H9 (cell line): ENCODE measurements at regions not wholly inside any gene's neighbourhood (a gene's known extent, or its start where the extent isn't known, plus 50 kb on each side); places are given as distances from the start of the nearest gene placed in this dataset.

Source experiments
- DNase-seq: peaks from one replicate; pipeline ENCODE4 v3.0.0-alpha.2; 2017
- H2AFZ ChIP-seq: one replicate; pipeline ENCODE4 v1.6.1; 2013; ENCODE audit warnings: mild to moderate bottlenecking, low read length, control low read depth, moderate library complexity
- H2AK5ac ChIP-seq: 2 replicates; pipeline ENCODE4 v1.6.1; 2013; ENCODE audit warnings: low read length, control low read depth, mixed read lengths; ENCODE audit not compliant: insufficient read length
- H2BK120ac ChIP-seq: one replicate; pipeline ENCODE4 v1.6.1; 2013; ENCODE audit warnings: low read depth, mild to moderate bottlenecking, low read length, control low read depth, inconsistent platforms; ENCODE audit not compliant: poor library complexity, severe bottlenecking
- H2BK12ac ChIP-seq: 2 replicates; pipeline ENCODE4 v1.6.1; 2013; ENCODE audit warnings: low read length, control low read depth, mixed read lengths, low read depth; ENCODE audit not compliant: insufficient read length
- H2BK15ac ChIP-seq: 2 replicates; pipeline ENCODE4 v1.6.1; 2013; ENCODE audit warnings: low read depth, low read length, control low read depth
- H2BK20ac ChIP-seq: one replicate; pipeline ENCODE4 v1.6.1; 2013; ENCODE audit warnings: low read depth, mild to moderate bottlenecking, low read length, control low read depth, inconsistent platforms; ENCODE audit not compliant: poor library complexity, severe bottlenecking
- H2BK5ac ChIP-seq: 2 replicates; pipeline ENCODE4 v1.6.1; 2013; ENCODE audit warnings: low read length, control low read depth, mixed read lengths; ENCODE audit not compliant: insufficient read length
- H3K14ac ChIP-seq: 2 replicates; pipeline ENCODE4 v1.6.1; 2013; ENCODE audit warnings: low read length, control low read depth; ENCODE audit not compliant: insufficient read depth
- H3K18ac ChIP-seq: 2 replicates; pipeline ENCODE4 v1.6.1; 2013; ENCODE audit warnings: low read depth, mild to moderate bottlenecking, mixed read lengths, low read length, control low read depth; ENCODE audit not compliant: insufficient read length
- H3K23ac ChIP-seq: 2 replicates; pipeline ENCODE4 v1.6.1; 2013; ENCODE audit warnings: low read length, control low read depth, mixed read lengths, low read depth; ENCODE audit not compliant: insufficient read length
- H3K23me2 ChIP-seq: 2 replicates; pipeline ENCODE4 v1.6.1; 2013; ENCODE audit warnings: low read depth, mild to moderate bottlenecking, mixed read lengths, low read length, control low read depth; ENCODE audit not compliant: insufficient read length, poor library complexity, severe bottlenecking
- H3K27ac ChIP-seq: 2 replicates; pipeline ENCODE4 v1.5.1; 2013; ENCODE audit warnings: low read length, control low read depth, mixed read lengths, low read depth; ENCODE audit not compliant: insufficient read length
- H3K27me3 ChIP-seq: 2 replicates; pipeline ENCODE4 v1.6.1; 2013; ENCODE audit warnings: low read length, control low read depth, inconsistent platforms; ENCODE audit not compliant: insufficient read depth
- H3K4ac ChIP-seq: 2 replicates; pipeline ENCODE4 v1.6.1; 2013; ENCODE audit warnings: low read depth, mild to moderate bottlenecking, control low read depth, inconsistent platforms, low read length, moderate library complexity
- H3K4me1 ChIP-seq: 2 replicates; pipeline ENCODE4 v1.6.1; 2013; ENCODE audit warnings: low read length, control low read depth, inconsistent platforms; ENCODE audit not compliant: insufficient read depth
- H3K4me2 ChIP-seq: 2 replicates; pipeline ENCODE4 v1.6.1; 2013; ENCODE audit warnings: low read length, control low read depth, mixed read lengths; ENCODE audit not compliant: insufficient read length, insufficient read depth
- H3K56ac ChIP-seq: 2 replicates; pipeline ENCODE4 v1.6.1; 2013; ENCODE audit warnings: low read depth, mild to moderate bottlenecking, mixed read lengths, low read length, control low read depth; ENCODE audit not compliant: insufficient read length
- H3K79me1 ChIP-seq: 2 replicates; pipeline ENCODE4 v1.6.1; 2013; ENCODE audit warnings: low read depth, mild to moderate bottlenecking, moderate library complexity, low read length, control low read depth, inconsistent platforms; ENCODE audit not compliant: insufficient read depth, poor library complexity, severe bottlenecking
- H3K79me2 ChIP-seq: 2 replicates; pipeline ENCODE4 v1.6.1; 2013; ENCODE audit warnings: low read length, control low read depth, inconsistent platforms; ENCODE audit not compliant: insufficient read depth
- H3K9ac ChIP-seq: 2 replicates; pipeline ENCODE4 v1.6.1; 2013; ENCODE audit warnings: low read length, control low read depth, mixed read lengths; ENCODE audit not compliant: insufficient read length; ENCODE audit errors: extremely low read depth
- H3K9me3 ChIP-seq: one replicate; pipeline ENCODE4 v1.6.1; 2013; ENCODE audit warnings: low read depth, low read length, inconsistent platforms; ENCODE audit not compliant: control insufficient read depth
- H3T11ph ChIP-seq: one replicate; pipeline ENCODE4 v1.6.1; 2013; ENCODE audit warnings: mild to moderate bottlenecking, low read length, control low read depth, inconsistent platforms
- H4K20me1 ChIP-seq: one replicate; pipeline ENCODE4 v1.6.1; 2013; ENCODE audit not compliant: control insufficient read depth, insufficient read length, insufficient read depth
- H4K5ac ChIP-seq: 2 replicates; pipeline ENCODE4 v1.6.1; 2013; ENCODE audit warnings: low read depth, mild to moderate bottlenecking, mixed read lengths, low read length, control low read depth; ENCODE audit not compliant: insufficient read length
- H4K8ac ChIP-seq: replicated peaks from 2 replicates; pipeline ENCODE4 v1.6.1; 2013; ENCODE audit warnings: low read length, control low read depth, mixed read lengths, low read depth; ENCODE audit not compliant: insufficient read length
- H4K91ac ChIP-seq: 2 replicates; pipeline ENCODE4 v1.6.1; 2013; ENCODE audit warnings: low read depth, mild to moderate bottlenecking, moderate library complexity, mixed read lengths, low read length, control low read depth; ENCODE audit not compliant: insufficient read length
- H3K27ac Mint-ChIP-seq, 3 experiments: 2 replicates in 2 of 3; 3 replicates in 1 of 3; pipeline ENCODE4 v1.8.0; 2020 to 2021; ENCODE audit warnings: mixed read lengths in 3 of 3, mild to moderate bottlenecking in 1 of 3, moderate library complexity in 1 of 3
- H3K27me3 Mint-ChIP-seq: 2 replicates; pipeline ENCODE4 v1.8.0; 2021; ENCODE audit warnings: low read depth, mild to moderate bottlenecking, moderate library complexity, mixed read lengths
- H3K36me3 Mint-ChIP-seq, 3 experiments: 2 replicates in 2 of 3; 3 replicates in 1 of 3; pipeline ENCODE4 v1.8.0; 2020 to 2021; ENCODE audit warnings: low read depth in 3 of 3, mixed read lengths in 3 of 3; ENCODE audit not compliant: insufficient read depth in 1 of 3
- H3K4me1 Mint-ChIP-seq, 2 experiments: 2 replicates each; pipeline ENCODE4 v1.8.0; 2020; ENCODE audit warnings: mixed read lengths in 2 of 2
- H3K4me3 Mint-ChIP-seq, 2 experiments: 2 replicates in 1 of 2; 3 replicates in 1 of 2; pipeline ENCODE4 v1.8.0; 2020 to 2021; ENCODE audit warnings: mild to moderate bottlenecking in 2 of 2, mixed read lengths in 2 of 2, moderate library complexity in 1 of 2
- H3K9me3 Mint-ChIP-seq, 2 experiments: 2 replicates in 1 of 2; 3 replicates in 1 of 2; pipeline ENCODE4 v1.8.0; 2020; ENCODE audit warnings: mild to moderate bottlenecking in 2 of 2, mixed read lengths in 2 of 2, moderate library complexity in 1 of 2
- CTCF ChIP-seq: fragments of 200-600 bp; sonication (generic); conservative IDR thresholded peaks from 3 replicates; pipeline ENCODE4 v1.8.0; 2021; ENCODE audit warnings: antibody characterized with exemption, mild to moderate bottlenecking
- WGBS: extraction: QIAGEN DNeasy Blood & Tissue Kit; methylation state at CpG from one replicate; pipeline ENCODE4 v1.1.7; 2013; ENCODE audit warnings: missing lambda C conversion rate, low lambda C conversion rate, mixed read lengths; ENCODE audit not compliant: insufficient read length; ENCODE audit errors: extremely low coverage; 5-methylcytosine and 5-hydroxymethylcytosine counted together

GRCh38 chr4:189032606-189033338 is 893.5 kb downstream of the TRIML1 start:
- H3K14ac ChIP-seq = no peak overlapping the region
- H3K36me3 Mint-ChIP-seq = no peaks in the 10 kb centered on the region; a peak in 1 of 7 replicates

More at GRCh38 chr4:189032606-189033338, 893.5 kb downstream of the TRIML1 start:
- Histone ChIP-seq H2AFZ (no peak overlapping the region), H3K56ac (no peak overlapping the region), H3K79me1 (no peaks in the 10 kb centered on the region), H2BK15ac (no peak overlapping the region), H3K4me2 (no peak overlapping the region), H3T11ph (no peak overlapping the region), H3K79me2 (no peaks in the 10 kb centered on the region), H3K18ac (no peak overlapping the region), H3K27ac (no peak overlapping the region), H2BK120ac (no peak overlapping the region), H3K23me2 (no peaks in the 10 kb centered on the region), H3K9me3 (no peaks in the 10 kb centered on the region), H2BK5ac (no peak overlapping the region), H2BK20ac (no peak overlapping the region), H2BK12ac (no peak overlapping the region), H4K20me1 (no peaks in the 10 kb centered on the region), H2AK5ac (no peak overlapping the region), H3K9ac (no peak overlapping the region), H3K4me1 (no peaks in the 10 kb centered on the region), H3K4ac (no peak overlapping the region), H4K91ac (no peak overlapping the region), H3K27me3 (no peaks in the 10 kb centered on the region), H3K23ac (no peak overlapping the region), H4K8ac (no peak overlapping the region), H4K5ac (no peak overlapping the region)
- H3K9me3 Mint-ChIP-seq = no peaks in the 10 kb centered on the region
- no CpG with 5 or more reads among the region's 10 CpGs for WGBS
- H3K4me1 Mint-ChIP-seq = peaks cover 6 to 10% of the 10 kb centered on the region in 2 experiments
- no peak for DNase-seq
- TF ChIP-seq CTCF = no peak
- H3K27ac Mint-ChIP-seq = no peak overlapping the region
- H3K27me3 Mint-ChIP-seq = no peaks in the 10 kb centered on the region
- H3K4me3 Mint-ChIP-seq = no peak overlapping the region
